Activated CD4-positive, CD25-positive, alpha-beta regulatory T cell treated with anti-CD3 and anti-CD28 coated beads, Interleukin-2, amount 50 U/mL, for 24 hours (primary cell): ENCODE measurements at regions not wholly inside any gene's neighbourhood (a gene's known extent, or its start where the extent isn't known, plus 50 kb on each side); places are given as distances from the start of the nearest gene placed in this dataset.

Source experiments
- ATAC-seq, 2 donors: fragments of 150-1000 bp; cut with Tn5 transposase; one replicate each; pipeline ENCODE4 v1.10.0; 2021; ENCODE audit warnings: mild to moderate bottlenecking in 1 of 2, moderate library complexity in 1 of 2

DNA sequence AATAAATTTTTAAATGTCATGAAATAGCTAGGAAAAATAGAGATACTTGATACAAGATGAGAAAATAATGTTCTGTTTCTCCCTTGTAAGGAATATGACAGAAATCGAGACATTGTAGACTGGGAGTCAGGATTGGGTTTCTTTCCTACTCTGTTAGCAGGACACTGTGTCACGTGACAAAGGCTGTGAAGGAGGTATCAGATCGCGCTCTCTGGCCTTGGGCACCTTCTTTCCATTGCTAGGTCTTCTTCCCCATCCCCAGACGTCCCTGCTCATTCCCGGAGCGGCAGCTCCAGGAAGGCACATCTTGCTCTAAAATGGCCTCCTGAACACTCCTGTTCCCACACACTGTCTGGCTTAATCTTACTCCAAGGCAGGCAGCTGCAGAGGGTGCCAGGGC lies 133.4 kb downstream of the TM9SF2 start:
- ATAC-seq, result no peak

- no peak for ATAC-seq
These were observed 129.1 kb downstream of the TM9SF2 start for GRCh38 chr13:99630269-99630898.

DNA sequence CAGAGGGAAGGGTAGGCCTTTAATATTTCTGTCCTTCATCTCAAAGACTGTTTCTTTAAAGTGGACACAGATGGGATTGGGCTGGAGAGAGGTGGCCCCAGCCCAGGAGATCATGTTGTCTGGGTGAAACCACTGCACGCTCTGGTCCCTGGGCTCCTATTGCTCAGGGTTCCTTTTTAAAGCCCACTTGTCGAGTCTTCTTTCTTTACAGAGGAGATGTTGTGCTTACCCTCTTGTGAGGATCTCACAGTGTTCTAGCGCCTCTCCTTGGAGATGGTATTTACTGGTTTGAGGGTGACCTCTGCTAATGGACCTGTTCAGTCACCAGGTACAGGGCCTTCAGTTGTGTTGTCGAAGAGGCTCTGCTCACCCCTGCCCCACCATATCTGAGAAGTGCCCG lies 128.4 kb downstream of the TM9SF2 start:
- ATAC-seq, result no peak

GRCh38 chr13:99628442-99628841 lies 127.2 kb downstream of the TM9SF2 start:
- no peak for ATAC-seq

DNA sequence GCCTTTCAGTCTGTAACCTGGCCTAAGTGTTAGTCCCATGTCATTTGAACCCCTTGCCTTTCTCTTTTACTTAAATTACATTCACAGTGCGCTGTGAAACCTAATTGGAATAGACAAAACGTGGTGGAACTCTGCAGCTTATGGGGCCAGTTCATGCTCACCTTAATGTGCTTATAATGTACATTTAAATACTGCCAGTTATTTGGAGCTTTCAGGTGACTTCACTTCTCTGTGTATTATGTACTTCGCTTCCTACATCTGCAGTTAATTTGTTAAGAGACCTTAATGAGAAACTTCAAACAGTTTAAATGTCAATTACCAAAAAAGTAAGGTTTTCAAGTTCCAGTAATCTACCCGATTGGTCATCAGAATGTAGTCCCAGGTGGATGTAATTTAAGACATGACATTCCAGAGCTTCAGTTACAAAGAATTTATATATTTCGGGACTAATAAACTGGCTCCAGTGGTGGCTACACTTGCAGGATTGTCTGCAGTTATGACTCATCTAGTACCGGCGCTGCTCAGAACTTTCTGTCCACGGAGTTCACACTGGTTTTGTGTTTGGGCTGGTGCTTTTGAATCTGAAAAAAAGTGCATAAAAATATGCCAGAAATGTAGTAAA lies 125.3 kb downstream of the TM9SF2 start:
- ATAC-seq, result no peak

DNA sequence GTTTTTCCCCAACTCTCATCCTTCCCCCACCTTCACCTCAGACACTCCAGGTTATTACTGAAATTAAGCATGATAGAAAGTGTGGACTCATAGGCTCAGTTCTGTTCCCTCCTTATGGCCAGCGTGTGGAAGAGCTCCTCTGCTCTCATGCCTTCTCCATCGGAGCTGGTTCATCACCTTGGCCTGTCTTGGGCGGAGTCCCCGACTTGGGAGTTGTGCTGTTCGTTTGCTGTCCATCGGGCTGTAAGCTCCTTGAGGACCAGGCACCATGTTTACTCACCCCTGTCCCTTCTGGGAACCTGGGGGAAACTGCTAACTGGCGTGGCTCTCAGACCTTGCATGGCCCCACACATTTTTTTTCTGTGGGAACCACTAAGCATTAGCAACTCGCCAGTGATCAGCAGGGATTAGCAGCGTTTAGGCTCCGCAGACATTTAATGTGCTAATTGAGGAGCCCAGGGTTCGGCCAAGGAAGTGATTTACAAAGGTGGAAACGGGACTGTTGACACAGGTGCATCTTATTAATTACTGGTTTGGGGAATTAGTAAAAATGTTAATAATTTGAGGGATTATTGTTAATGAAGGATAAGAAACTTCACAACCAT lies 123.8 kb downstream of the TM9SF2 start:
- ATAC-seq, result no peak

GRCh38 chr13:99620806-99621205 lies 119.5 kb downstream of the TM9SF2 start:
- no peak for ATAC-seq

DNA sequence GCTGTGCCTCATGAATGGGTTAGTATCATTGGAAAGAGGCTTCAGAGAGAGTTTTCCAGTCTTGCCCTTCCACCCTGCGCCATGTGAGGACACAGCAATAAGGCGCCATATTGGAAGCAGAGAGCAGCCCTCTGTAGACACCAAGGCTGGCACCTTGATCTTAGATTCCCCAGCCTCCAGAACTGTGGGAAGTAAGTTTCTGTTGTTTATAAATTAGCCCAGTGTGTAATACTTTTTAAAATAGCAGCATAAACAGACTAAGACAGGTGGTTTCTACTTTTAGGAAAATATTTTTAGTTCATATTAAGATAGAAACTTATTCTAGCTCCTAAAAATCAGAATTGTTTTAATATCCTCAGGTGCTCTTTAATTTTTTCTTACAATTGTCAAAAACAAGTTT lies 117.9 kb downstream of the TM9SF2 start:
- ATAC-seq, result no peak

DNA sequence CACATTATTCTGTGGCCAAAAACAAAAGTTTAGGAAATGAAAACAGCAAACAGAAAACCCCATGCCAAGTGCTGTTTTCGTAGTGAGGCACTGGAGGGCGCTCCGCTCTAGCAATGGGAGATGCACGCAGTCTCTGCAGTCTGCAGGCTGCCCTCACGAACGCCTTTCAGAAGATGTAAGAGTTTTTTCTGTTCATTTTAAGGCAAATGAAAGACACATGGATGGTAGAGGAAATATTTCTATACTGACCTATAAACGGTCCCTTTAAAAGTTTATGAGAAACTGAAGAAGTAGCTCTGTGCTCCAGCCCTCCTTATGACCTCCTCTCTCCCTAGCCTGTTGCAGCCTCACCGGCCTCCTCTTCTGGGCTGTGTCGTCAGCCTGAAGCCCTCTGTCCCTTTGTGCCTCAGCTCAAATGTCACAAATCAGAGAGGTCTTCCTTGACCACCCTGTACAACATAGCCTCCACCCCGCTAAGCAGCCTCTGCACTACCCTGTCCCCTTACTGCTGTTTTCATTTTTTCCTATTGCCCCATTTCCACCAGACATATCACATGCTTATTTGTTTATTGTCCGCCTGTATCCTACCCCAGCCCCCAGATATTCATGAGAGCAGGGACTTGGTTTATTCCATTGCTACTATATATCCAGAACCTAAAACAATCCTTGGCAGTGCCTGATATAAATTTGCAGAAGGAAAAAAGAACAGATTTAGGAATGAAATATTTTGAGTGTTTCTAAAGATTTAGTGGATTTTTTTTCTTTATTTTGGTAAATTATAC lies 116.4 kb downstream of the TM9SF2 start:
- no peak for ATAC-seq

DNA sequence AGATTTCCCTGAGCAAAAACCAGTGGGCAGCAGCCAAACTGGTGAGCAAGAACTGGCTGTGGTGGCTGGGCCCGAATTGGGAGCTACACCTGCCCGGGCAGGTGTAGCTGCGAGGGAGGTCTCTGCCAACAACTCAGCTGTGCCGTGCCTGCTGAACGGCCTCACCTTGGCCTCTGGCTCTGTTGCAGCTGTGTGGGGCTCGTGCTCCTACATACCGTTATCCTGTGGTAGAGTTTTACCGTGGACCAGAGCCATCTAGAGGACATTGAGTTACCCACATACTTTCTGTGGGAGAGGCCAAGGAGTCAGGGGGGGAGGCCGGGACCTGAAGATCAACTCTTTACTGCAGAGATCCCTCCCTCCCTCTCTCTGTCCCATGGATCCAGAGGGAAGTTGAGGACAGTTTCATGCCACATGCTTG lies 113.2 kb downstream of the TM9SF2 start:
- ATAC-seq, result peak; percentile 51 to 63
